ENCODE measurements at regions not wholly inside any gene's neighbourhood (a gene's known extent, or its start where the extent isn't known, plus 50 kb on each side); places are given as distances from the start of the nearest gene placed in this dataset.

- no peaks in the 10 kb centered on the region for H3K9me3 Mint-ChIP-seq (ENCODE audit: insufficient read depth)
- H3K36me3 Mint-ChIP-seq (ENCODE audit: low read depth), result no peaks in the 10 kb centered on the region
- ATAC-seq (no peak), DNase-seq (no peak)
- no peaks in the 10 kb centered on the region for H3K4me1 Mint-ChIP-seq (ENCODE audit: low read depth)
- ChIA-PET POLR2A (no interaction called here), CTCF (no interaction called here)
- no peaks in the 10 kb centered on the region for H3K27me3 Mint-ChIP-seq (ENCODE audit: low read depth)
- no peak overlapping the region for H3K4me3 Mint-ChIP-seq
- H3K27ac Mint-ChIP-seq, result no peak overlapping the region
Measured at GRCh38 chr18:72336786-72337185, 207.4 kb downstream of the CBLN2 start.

- Mint-ChIP-seq H3K9me3 (ENCODE audit: insufficient read depth) (no peaks in the 10 kb centered on the region), H3K4me1 (ENCODE audit: low read depth) (no peaks in the 10 kb centered on the region), H3K27me3 (ENCODE audit: low read depth) (no peaks in the 10 kb centered on the region), H3K4me3 (no peak overlapping the region), H3K27ac (no peak overlapping the region), H3K36me3 (ENCODE audit: low read depth) (no peaks in the 10 kb centered on the region)
- ATAC-seq (no peak), DNase-seq (no peak)
- ChIA-PET POLR2A (no interaction called here), CTCF (no interaction called here)
Measured at GRCh38 chr18:72329533-72329932, 214.6 kb downstream of the CBLN2 start.

GRCh38 chr18:72325307-72325706 is 218.8 kb downstream of the CBLN2 start:
- Mint-ChIP-seq H3K9me3 (ENCODE audit: insufficient read depth) (no peaks in the 10 kb centered on the region), H3K4me3 (no peak overlapping the region), H3K27ac (no peak overlapping the region), H3K36me3 (ENCODE audit: low read depth) (no peaks in the 10 kb centered on the region), H3K4me1 (ENCODE audit: low read depth) (no peaks in the 10 kb centered on the region), H3K27me3 (ENCODE audit: low read depth) (no peaks in the 10 kb centered on the region)
- CTCF ChIA-PET, result no interaction called here
- ATAC-seq (no peak), DNase-seq (no peak)
- POLR2A ChIA-PET, result no interaction called here

GRCh38 chr18:72324677-72325076 is 219.5 kb downstream of the CBLN2 start:
- CTCF ChIA-PET, result no interaction called here
- Mint-ChIP-seq H3K4me1 (ENCODE audit: low read depth) (no peaks in the 10 kb centered on the region), H3K36me3 (ENCODE audit: low read depth) (no peaks in the 10 kb centered on the region), H3K27ac (no peak overlapping the region), H3K9me3 (ENCODE audit: insufficient read depth) (no peaks in the 10 kb centered on the region), H3K27me3 (ENCODE audit: low read depth) (no peaks in the 10 kb centered on the region), H3K4me3 (no peak overlapping the region)
- POLR2A ChIA-PET, result no interaction called here
- no peak for DNase-seq
- no peak for ATAC-seq

GRCh38 chr18:72316497-72316896 is 227.6 kb downstream of the CBLN2 start:
- ATAC-seq (no peak), DNase-seq (no peak)
- Mint-ChIP-seq H3K9me3 (ENCODE audit: insufficient read depth) (no peaks in the 10 kb centered on the region), H3K27ac (no peak overlapping the region), H3K36me3 (ENCODE audit: low read depth) (no peaks in the 10 kb centered on the region), H3K4me3 (no peak overlapping the region), H3K27me3 (ENCODE audit: low read depth) (no peaks in the 10 kb centered on the region), H3K4me1 (ENCODE audit: low read depth) (no peaks in the 10 kb centered on the region)
- ChIA-PET CTCF (no interaction called here), POLR2A (no interaction called here)

GRCh38 chr18:72283148-72283925 is 260.8 kb downstream of the CBLN2 start:
- CTCF ChIA-PET, result no interaction called here

GRCh38 chr18:72273025-72273424 is 271.1 kb downstream of the CBLN2 start:
- ATAC-seq (no peak), DNase-seq (no peak)
- Mint-ChIP-seq H3K9me3 (ENCODE audit: insufficient read depth) (peaks cover 5% of the 10 kb centered on the region), H3K36me3 (ENCODE audit: low read depth) (no peaks in the 10 kb centered on the region), H3K4me3 (no peak overlapping the region), H3K4me1 (ENCODE audit: low read depth) (no peaks in the 10 kb centered on the region), H3K27ac (no peak overlapping the region), H3K27me3 (ENCODE audit: low read depth) (no peaks in the 10 kb centered on the region)
- ChIA-PET POLR2A (no interaction called here), CTCF (no interaction called here)

More at GRCh38 chr18:72283148-72283925, 260.8 kb downstream of the CBLN2 start:
- Mint-ChIP-seq H3K27ac (no peak overlapping the region), H3K9me3 (ENCODE audit: insufficient read depth) (peaks cover 8% of the 10 kb centered on the region), H3K27me3 (ENCODE audit: low read depth) (no peaks in the 10 kb centered on the region), H3K36me3 (ENCODE audit: low read depth) (no peaks in the 10 kb centered on the region), H3K4me3 (no peak overlapping the region), H3K4me1 (ENCODE audit: low read depth) (no peaks in the 10 kb centered on the region)
- POLR2A ChIA-PET, result no interaction called here
- ATAC-seq (no peak), DNase-seq (no peak)

- Mint-ChIP-seq H3K4me1 (ENCODE audit: low read depth) (no peaks in the 10 kb centered on the region), H3K36me3 (ENCODE audit: low read depth) (no peaks in the 10 kb centered on the region), H3K4me3 (no peak overlapping the region), H3K27me3 (ENCODE audit: low read depth) (no peaks in the 10 kb centered on the region), H3K9me3 (ENCODE audit: insufficient read depth) (no peaks in the 10 kb centered on the region), H3K27ac (no peak overlapping the region)
- POLR2A ChIA-PET, result no interaction called here
- CTCF ChIA-PET, result no interaction called here
- no peak for ATAC-seq
- DNase-seq, result no peak
Measured at GRCh38 chr18:72261590-72261989, 282.6 kb downstream of the CBLN2 start.

GRCh38 chr18:72246076-72246475 is 298.1 kb downstream of the CBLN2 start:
- Mint-ChIP-seq H3K36me3 (ENCODE audit: low read depth) (no peaks in the 10 kb centered on the region), H3K4me1 (ENCODE audit: low read depth) (no peaks in the 10 kb centered on the region), H3K9me3 (ENCODE audit: insufficient read depth) (peaks cover 6% of the 10 kb centered on the region), H3K27ac (no peak overlapping the region), H3K4me3 (no peak overlapping the region), H3K27me3 (ENCODE audit: low read depth) (no peaks in the 10 kb centered on the region)
- ChIA-PET POLR2A (no interaction called here), CTCF (no interaction called here)
- DNase-seq, result no peak
- ATAC-seq, result no peak

- ChIA-PET POLR2A (no interaction called here), CTCF (no interaction called here)
- Mint-ChIP-seq H3K27ac (no peak overlapping the region), H3K9me3 (ENCODE audit: insufficient read depth) (peaks cover 4% of the 10 kb centered on the region), H3K4me3 (no peak overlapping the region), H3K36me3 (ENCODE audit: low read depth) (no peaks in the 10 kb centered on the region), H3K27me3 (ENCODE audit: low read depth) (no peaks in the 10 kb centered on the region), H3K4me1 (ENCODE audit: low read depth) (no peaks in the 10 kb centered on the region)
- DNase-seq, result no peak
- no peak for ATAC-seq
Measured at GRCh38 chr18:72235422-72235821, 308.7 kb downstream of the CBLN2 start.

GRCh38 chr18:72233106-72233505 is 311.0 kb downstream of the CBLN2 start:
- Mint-ChIP-seq H3K4me1 (ENCODE audit: low read depth) (no peaks in the 10 kb centered on the region), H3K36me3 (ENCODE audit: low read depth) (no peaks in the 10 kb centered on the region), H3K4me3 (no peak overlapping the region), H3K27me3 (ENCODE audit: low read depth) (no peaks in the 10 kb centered on the region), H3K27ac (no peak overlapping the region), H3K9me3 (ENCODE audit: insufficient read depth) (peaks cover 4% of the 10 kb centered on the region)
- CTCF ChIA-PET, result no interaction called here
- no peak for ATAC-seq
- POLR2A ChIA-PET, result no interaction called here
- DNase-seq, result no peak

- no peak overlapping the region for H3K4me3 Mint-ChIP-seq
- CTCF ChIA-PET, result no interaction called here
- POLR2A ChIA-PET, result no interaction called here
- no peaks in the 10 kb centered on the region for H3K27me3 Mint-ChIP-seq (ENCODE audit: low read depth)
- no peaks in the 10 kb centered on the region for H3K4me1 Mint-ChIP-seq (ENCODE audit: low read depth)
- peaks cover 4% of the 10 kb centered on the region for H3K9me3 Mint-ChIP-seq (ENCODE audit: insufficient read depth)
- ATAC-seq, result no peak
- no peaks in the 10 kb centered on the region for H3K36me3 Mint-ChIP-seq (ENCODE audit: low read depth)
- DNase-seq, result no peak
- H3K27ac Mint-ChIP-seq, result no peak overlapping the region
Measured at GRCh38 chr18:72232644-72233043, 311.5 kb downstream of the CBLN2 start.

- Mint-ChIP-seq H3K9me3 (ENCODE audit: insufficient read depth) (no peaks in the 10 kb centered on the region), H3K4me3 (no peak overlapping the region), H3K27me3 (ENCODE audit: low read depth) (no peaks in the 10 kb centered on the region), H3K4me1 (ENCODE audit: low read depth) (no peaks in the 10 kb centered on the region), H3K27ac (no peak overlapping the region), H3K36me3 (ENCODE audit: low read depth) (no peaks in the 10 kb centered on the region)
- POLR2A ChIA-PET, result no interaction called here
- CTCF ChIA-PET, result no interaction called here
- ATAC-seq (no peak), DNase-seq (no peak)
Measured at GRCh38 chr18:72225958-72226357, 318.2 kb downstream of the CBLN2 start.

All from activated CD8-positive, alpha-beta T cell treated with anti-CD3 and anti-CD28 coated beads, Interleukin-2, amount 10 ng/mL, durations not matched to agents 7 days and 5 days (primary cell).